ENCODE measurements at regions not wholly inside any gene's neighbourhood (a gene's known extent, or its start where the extent isn't known, plus 50 kb on each side); places are given as distances from the start of the nearest gene placed in this dataset.
"Not testable (repeated sequence)": the region's sequence is repeated elsewhere in the genome, so short reads cannot be mapped to it uniquely, and the experiment has no call there.

DNA sequence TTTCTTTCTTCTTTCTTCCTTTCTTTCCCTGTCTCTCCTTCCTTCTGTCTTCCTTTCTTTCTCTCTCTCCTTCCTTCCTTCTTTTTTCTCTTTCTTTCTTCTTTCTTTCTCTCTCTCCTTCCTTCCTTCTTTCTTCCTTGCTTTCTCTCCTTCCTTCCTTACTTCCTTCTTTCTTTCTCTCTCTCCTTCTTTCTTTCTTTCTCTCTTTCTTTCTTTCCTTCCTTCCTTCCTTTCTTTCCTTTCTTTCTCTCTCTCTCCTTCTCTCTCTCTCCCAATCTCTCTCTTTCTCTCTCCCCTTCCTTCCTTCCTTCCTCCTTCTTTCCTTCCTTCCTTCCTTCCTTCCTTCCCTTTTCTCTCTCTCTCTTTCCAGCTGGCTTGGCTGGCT lies 2806.6 kb downstream of the RPIA start:
- not testable (repeated sequence) for DNase-seq

DNA sequence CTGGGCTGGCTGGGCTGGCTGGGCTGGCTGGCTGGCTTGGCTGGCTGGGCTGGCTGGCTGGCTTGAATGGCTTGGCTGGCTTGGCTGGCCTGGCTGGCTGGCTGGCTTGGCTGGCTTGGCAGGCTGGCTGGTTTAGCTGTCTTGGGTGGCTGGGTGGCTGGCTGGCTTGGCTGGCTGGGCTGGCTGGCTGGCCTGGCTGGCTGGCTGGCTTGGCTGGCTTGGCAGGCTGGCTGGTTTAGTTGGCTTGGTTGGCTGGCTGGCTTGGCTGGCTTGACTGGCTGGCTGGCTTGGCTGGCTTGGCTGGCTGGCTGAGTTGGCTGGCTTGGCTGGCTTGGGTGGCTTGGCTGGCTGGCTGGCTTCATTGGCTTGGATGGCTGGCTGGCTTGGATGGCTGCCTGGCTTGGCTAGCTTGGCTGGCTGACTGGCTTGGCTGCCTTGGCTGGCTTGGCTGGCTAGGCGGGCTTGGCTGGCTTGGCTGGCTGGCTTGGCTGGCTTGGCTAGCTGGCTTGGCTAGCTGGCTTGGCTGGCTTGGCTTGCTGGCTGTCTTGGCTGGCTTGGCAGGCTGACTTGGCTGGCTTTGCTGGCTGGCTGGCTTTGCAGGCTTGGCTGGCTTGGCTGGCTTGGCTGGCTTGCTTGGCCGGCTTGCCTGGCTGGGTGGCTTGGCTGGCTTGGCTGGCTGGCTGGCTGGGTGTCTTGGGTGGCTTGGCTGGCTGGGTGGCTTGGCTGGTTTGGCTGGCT lies 2807.2 kb downstream of the RPIA start:
- not testable (repeated sequence) for DNase-seq

DNA sequence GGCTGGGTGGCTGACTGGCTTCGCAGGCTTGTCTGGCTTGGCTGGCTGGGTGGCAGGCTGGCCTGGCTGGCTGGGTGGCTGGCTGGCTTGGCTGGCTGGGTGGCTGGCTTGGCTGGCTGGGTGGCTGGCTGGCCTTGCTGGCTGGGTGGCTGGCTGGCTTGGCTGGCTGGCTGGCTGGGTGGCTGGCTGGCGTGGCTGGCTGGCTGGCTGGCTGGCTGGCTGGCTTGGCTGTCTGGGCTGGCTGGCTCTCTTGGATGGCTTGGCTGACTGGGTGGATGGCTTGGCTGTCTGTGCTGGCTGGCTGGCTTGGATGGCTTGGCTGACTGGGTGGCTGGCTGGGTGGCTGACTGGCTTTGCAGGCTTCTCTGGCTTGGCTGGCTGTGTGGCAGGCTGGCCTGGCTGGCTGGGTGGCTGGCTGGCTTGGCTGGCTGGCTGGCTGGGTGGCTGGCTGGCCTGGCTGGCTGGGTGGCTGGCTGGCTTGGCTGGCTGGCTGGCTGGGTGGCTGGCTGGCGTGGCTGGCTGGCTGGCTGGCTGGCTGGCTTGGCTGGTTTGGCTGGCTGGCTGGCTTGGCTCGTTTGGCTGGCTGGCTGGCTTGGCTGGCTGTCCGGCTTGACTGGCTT lies 2808.1 kb downstream of the RPIA start:
- DNase-seq, result not testable (repeated sequence)

DNA sequence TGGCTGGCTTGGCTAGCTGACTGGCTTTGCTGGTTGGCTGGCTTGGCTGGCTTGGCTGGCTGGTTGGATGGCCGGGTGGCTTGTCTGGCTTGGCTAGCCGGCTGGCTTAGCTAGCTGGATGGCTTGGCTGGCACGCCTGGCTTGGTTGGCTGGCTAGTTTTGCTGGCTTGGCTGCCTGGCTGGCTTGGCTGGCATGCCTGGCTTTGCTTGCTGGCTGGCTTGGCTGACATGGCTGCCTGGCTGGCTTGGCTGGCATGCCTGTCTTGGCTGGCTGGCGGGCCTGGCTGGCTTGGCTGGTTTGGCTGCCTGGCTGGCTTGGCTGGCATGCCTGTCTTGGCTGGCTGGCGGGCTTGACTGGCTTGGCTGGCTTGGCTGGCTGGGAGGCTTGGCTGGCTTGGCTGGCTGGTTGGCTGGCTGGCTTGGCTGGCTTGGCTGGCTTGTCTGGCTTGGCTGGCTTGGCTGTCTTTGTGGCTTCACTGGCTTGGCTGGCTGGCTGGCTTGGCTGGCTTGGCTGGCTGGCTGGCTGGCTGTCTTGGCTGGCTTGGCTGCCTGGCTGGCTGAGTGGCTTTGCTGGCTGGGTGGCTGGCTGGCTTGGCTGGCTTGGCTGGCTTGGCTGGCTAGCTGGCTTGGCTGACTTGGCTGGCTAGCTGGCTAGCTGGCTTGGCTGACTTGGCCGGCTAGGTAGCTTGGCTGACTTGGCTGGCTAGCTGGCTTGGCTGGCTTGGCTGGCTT lies 2808.9 kb downstream of the RPIA start:
- not testable (repeated sequence) for DNase-seq

DNA sequence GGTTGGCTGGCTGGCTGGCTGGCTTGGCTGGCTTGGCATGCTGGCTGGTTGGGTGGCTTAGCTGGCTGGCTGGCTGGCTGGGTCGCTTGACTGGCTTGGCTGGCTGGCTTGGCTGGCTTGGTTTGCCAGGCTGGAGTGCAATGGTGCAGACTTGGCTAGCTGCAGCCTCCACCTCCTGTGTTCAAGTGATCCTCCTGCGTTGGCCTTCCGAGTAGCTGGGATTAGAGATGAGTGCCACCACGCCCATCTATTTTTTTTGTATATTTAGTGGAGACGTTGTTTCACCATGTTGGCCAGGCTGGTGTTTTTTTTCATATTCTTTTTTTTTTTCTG lies 2809.5 kb downstream of the RPIA start:
- not testable (repeated sequence) for DNase-seq

DNA sequence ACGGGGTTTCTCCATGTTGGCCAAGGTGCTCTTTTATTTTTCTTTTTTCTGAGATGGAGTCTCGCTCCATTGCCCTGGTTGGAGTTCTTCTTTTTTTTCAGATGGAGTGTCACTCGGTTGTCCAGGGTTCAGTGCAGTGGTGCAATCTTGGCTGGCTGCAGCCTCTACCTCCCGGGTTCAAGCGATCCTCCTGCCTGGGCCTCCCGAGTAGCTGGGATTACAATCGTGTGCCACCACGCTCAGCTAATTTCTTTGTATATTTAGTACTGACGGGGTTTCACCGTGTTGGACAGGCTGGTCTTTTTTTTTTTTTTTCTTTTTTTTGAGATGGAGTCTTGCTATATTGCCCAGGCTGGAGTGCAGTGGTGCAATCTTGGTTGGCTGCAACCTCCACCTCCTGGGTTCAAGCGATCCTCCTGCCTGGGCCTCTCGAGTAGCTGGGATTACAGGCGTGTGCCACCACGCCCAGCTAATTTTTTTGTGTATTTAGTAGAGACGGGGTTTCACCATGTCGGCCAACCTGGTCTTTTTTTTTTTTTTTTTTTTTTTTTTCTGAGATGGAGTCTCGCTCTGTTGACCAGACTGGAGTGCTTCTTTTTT lies 2810.1 kb downstream of the RPIA start:
- DNase-seq, result not testable (repeated sequence)

DNA sequence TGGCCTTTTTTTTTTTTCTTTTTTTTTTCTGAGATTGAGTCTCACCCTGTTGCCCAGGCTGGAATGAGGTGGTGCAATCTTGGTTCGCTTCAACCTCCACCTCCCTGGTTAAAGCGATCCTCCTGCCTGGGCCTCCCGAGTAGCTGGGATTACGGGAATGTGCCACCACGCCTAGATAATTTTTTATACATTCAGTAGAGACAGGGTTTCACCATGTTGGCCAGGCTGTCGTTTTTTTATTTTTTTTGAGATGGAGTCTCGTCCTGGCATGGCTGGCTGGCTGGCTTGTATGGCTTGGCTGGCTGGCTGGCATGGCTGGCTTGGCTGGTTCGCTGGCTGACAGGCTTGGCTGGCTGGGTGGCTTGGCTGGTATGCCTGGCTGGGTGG lies 2812.1 kb downstream of the RPIA start:
- DNase-seq, result not testable (repeated sequence)

DNA sequence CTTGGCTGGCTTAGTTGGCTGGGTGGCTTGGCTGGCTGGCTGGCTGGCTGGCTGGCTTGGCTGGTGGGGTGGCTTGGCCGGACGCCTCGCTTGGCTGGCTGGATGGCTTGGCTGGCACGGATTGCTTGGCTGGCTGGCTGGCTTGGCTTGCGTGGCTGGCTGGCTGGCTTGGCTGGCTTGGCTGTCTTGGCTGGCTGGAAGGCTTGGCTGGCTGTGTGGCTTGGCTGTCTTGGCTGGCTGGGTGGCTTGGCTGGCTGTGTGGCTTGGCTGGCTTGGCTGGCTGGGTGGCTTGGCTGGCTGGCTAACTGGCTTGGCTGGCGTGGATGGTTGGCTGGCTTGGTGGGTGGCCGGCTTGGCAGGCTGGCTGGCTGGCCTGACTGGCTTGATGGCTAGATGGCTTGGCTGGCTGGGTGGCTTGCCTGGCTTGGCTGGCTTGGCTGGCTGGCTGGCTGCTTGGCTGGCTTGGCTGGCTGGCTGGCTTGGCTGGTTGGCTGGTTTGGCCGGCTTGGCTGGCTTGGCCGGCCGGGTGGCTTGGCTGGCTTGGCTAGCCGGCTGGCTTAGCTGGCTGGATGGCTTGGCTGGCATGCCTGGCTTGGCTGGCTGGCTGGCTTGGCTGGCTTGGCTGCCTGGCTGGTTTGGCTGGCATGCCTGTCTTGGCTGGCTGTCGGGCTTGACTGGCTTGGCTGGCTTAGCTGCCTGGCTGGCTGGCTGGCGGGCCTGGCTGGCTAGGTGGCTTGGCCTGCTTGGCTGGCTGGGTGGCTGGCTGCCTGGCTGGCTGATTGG lies 2812.7 kb downstream of the RPIA start:
- not testable (repeated sequence) for DNase-seq

DNA sequence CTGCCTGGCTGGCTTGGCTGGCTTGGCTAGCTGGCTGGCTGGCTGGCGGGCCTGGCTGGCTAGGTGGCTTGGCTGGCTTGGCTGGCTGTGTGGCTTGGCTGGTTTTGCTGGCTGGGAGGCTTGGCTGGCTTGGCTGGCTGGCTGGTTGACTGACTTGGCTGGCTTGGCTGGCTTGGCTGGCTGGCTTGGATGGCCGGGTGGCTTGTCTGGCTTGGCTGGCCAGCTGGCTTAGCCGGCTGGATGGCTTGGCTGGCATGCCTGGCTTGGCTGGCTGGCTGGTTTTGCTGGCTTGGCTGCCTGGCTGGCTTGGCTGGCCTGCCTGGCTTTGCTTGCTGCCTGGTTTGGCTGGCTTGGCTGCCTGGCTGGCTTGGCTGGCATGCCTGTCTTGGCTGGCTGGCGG lies 2817.3 kb downstream of the RPIA start:
- DNase-seq, result not testable (repeated sequence)

DNA sequence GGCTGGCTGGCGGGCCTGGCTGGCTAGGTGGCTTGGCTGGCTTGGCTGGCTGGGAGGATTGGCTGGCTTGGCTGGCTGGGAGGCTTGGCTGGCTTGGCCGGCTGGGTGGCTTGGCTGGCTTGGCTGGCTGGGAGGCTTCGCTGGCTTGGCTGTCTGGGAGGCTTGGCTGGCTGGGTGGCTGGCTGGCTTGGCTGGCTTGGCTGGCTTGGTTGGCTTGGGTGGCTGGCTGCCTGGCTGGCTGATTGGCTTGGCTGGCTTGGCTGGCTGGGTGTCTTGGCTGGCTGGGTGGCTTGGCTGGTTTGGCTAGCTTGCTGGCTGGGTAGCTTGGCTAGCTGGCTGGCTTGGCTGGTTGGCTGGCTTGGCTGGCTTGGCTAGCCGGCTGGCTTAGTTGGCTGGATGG lies 2817.8 kb downstream of the RPIA start:
- DNase-seq, result not testable (repeated sequence)

DNA sequence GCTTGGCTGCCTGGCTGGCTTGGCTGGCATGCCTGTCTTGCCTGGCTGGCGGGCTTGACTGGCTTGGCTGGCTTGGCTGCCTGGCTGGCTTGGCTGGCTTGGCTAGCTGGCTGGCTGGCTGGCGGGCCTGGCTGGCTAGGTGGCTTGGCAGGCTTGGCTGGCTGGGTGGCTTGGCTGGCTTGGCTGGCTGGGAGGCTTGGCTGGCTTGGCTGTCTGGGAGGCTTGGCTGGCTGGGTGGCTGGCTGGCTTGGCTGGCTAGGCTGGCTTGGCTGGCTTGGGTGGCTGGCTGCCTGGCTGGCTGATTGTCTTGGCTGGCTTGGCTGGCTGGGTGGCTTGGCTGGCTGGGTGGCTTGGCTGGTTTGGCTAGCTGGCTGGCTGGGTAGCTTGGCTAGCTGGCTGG lies 2819.7 kb downstream of the RPIA start:
- DNase-seq, result not testable (repeated sequence)

DNA sequence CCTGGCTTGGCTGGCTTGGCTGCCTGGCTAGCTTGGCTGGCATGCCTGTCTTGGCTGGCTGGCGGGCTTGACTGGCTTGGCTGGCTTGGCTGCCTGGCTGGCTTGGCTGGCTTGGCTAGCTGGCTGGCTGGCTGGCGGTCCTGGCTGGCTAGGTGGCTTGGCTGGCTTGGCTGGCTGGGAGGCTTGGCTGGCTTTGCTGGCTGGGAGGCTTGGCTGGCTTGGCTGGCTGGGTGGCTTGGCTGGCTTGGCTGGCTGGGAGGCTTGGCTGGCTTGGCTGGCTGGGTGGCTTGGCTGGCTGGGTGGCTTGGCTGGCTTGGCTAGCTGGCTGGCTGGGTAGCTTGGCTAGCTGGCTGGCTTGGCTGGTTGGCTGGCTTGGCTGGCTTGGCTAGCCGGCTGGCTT lies 2824.5 kb downstream of the RPIA start:
- DNase-seq, result not testable (repeated sequence)

DNA sequence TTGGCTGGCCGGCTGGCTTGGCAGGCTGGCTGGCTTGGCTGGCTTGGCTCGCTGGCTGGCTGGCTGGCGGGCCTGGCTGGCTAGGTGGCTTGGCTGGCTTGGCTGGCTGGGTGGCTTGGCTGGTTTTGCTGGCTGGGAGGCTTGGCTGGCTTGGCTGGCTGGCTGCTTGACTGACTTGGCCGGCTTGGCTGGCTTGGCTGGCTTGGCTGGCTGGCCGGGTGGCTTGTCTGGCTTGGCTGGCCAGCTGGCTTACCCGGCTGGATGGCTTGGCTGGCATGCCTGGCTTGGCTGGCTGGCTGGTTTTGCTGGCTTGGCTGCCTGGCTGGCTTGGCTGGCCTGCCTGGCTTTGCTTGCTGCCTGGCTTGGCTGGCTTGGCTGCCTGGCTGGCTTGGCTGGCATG lies 2825.2 kb downstream of the RPIA start:
- DNase-seq, result not testable (repeated sequence)

DNA sequence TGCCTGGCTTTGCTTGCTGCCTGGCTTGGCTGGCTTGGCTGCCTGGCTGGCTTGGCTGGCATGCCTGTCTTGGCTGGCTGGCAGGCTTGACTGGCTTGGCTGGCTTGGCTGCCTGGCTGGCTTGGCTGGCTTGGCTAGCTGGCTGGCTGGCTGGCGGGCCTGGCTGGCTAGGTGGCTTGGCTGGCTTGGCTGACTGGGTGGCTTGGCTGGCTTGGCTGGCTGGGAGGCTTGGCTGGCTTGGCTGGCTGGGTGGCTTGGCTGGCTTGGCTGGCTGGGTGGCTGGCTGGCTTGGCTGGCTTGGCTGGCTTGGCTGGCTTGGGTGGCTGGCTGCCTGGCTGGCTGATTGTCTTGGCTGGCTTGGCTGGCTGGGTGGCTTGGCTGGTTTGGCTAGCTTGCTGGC lies 2826.4 kb downstream of the RPIA start:
- DNase-seq, result not testable (repeated sequence)

DNA sequence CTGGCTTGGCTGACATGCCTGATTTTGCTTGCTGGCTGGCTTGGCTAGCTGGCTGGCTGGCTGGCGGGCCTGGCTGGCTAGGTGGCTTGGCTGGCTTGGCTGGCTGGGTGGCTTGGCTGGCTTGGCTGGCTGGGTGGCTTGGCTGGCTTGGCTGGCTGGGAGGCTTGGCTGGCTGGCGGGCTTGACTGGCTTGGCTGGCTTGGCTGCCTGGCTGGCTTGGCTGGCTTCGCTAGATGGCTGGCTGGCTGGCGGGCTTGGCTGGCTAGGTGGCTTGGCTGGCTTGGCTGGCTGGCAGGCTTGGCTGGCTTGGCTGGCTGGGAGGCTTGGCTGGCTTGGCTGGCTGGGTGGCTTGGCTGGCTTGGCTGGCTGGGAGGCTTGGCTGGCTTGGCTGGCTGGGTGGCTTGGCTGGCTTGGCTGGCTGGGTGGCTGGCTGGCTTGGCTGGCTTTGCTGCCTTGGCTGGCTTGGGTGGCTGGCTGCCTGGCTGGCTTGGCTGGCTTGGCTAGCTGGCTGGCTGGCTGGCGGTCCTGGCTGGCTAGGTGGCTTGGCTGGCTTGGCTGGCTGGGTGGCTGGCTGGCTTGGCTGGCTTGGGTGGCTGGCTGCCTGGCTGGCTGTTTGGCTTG lies 2827.0 kb downstream of the RPIA start:
- DNase-seq, result not testable (repeated sequence)

DNA sequence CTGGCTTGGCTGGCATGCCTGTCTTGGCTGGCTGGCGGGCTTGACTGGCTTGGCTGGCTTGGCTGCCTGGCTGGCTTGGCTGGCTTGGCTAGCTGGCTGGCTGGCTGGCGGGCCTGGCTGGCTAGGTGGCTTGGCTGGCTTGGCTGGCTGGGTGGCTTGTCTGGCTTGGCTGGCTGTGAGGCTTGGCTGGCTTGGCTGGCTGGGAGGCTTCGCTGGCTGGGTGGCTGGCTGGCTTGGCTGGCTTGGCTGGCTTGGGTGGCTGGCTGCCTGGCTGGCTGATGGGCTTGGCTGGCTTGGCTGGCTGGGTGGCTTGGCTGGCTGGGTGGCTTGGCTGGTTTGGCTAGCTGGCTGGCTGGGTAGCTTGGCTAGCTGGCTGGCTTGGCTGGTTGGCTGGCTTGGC lies 2827.9 kb downstream of the RPIA start:
- not testable (repeated sequence) for DNase-seq

DNA sequence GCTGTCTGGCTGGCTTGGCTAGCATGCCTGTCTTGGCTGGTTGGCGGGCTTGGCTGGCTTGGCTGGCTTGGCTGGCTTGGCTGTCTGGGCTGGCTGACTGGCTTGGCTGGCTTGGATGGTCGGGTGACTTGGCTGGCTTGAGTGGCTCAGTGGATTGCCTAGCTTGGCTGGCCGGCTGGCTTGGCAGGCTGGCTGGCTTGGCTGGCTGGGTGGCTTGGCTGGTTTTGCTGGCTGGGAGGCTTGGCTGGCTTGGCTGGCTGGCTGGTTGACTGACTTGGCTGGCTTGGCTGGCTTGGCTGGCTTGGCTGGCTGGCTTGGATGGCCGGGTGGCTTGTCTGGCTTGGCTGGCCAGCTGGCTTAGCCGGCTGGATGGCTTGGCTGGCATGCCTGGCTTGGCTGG lies 2828.4 kb downstream of the RPIA start:
- not testable (repeated sequence) for DNase-seq

DNA sequence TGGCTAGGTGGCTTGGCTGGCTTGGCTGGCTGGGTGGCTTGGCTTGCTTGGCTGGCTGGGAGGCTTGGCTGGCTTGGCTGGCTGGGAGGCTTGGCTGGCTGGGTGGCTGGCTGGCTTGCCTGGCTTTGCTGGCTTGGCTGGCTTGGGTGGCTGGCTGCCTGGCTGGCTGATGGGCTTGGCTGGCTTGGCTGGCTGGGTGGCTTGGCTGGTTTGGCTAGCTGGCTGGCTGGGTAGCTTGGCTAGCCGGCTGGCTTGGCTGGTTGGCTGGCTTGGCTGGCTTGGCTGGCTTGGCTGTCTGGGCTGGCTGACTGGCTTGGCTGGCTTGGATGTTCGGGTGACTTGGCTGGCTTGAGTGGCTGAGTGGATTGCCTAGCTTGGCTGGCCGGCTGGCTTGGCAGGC lies 2829.1 kb downstream of the RPIA start:
- not testable (repeated sequence) for DNase-seq

DNA sequence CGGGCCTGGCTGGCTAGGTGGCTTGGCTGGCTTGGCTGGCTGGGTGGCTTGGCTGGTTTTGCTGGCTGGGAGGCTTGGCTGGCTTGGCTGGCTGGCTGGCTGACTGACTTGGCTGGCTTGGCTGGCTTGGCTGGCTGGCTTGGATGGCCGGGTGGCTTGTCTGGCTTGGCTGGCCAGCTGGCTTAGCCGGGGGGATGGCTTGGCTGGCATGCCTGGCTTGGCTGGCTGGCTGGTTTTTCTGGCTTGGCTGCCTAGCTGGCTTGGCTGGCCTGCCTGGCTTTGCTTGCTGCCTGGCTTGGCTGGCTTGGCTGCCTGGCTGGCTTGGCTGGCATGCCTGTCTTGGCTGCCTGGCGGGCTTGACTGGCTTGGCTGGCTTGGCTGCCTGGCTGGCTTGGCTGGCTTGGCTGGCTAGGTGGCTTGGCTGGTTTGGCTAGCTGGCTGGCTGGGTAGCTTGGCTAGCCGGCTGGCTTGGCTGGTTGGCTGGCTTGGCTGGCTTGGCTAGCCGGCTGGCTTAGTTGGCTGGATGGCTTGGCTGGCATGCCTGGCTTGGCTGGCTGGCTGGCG lies 2829.6 kb downstream of the RPIA start:
- DNase-seq, result not testable (repeated sequence)

DNA sequence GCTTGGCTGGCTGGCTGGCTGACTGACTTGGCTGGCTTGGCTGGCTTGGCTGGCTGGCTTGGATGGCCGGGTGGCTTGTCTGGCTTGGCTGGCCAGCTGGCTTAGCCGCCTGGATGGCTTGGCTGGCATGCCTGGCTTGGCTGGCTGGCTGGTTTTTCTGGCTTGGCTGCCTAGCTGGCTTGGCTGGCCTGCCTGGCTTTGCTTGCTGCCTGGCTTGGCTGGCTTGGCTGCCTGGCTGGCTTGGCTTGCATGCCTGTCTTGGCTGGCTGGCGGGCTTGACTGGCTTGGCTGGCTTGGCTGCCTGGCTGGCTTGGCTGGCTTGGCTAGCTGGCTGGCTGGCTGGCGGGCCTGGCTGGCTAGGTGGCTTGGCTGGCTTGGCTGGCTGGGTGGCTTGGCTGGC lies 2830.5 kb downstream of the RPIA start:
- not testable (repeated sequence) for DNase-seq

DNA sequence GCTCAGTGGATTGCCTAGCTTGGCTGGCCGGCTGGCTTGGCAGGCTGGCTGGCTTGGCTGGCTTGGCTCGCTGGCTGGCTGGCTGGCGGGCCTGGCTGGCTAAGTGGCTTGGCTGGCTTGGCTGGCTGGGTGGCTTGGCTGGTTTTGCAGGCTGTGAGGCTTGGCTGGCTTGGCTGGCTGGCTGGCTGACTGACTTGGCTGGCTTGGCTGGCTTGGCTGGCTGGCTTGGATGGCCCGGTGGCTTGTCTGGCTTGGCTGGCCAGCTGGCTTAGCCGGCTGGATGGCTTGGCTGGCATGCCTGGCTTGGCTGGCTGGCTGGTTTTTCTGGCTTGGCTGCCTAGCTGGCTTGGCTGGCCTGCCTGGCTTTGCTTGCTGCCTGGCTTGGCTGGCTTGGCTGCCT lies 2831.4 kb downstream of the RPIA start:
- not testable (repeated sequence) for DNase-seq

DNA sequence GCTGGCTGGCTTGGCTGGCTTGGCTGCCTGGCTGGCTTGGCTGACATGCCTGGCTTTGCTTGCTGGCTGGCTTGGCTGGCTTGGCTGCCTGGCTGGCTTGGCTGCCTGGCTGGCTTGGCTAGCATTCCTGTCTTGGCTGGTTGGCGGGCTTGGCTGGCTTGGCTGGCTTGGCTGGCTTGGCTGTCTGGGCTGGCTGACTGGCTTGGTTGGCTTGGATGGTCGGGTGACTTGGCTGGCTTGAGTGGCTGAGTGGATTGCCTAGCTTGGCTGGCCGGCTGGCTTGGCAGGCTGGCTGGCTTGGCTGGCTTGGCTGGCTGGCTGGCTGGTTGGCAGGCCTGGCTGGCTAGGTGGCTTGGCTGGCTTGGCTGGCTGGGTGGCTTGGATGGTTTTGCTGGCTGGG lies 2832.3 kb downstream of the RPIA start:
- not testable (repeated sequence) for DNase-seq

Data from CD4-positive, alpha-beta T cell treated with Interleukin-10 for 1 hour (primary cell).